Peyer's patch (tissue), 4 donors: ENCODE measurements at regions not wholly inside any gene's neighbourhood (a gene's known extent, or its start where the extent isn't known, plus 50 kb on each side); places are given as distances from the start of the nearest gene placed in this dataset.

Source experiments
- POLR2A ChIP-seq, 2 donors: fragments of 450-650 bp; IDR thresholded peaks; one replicate each; pipeline ENCODE4 v1.5.1; 2017; ENCODE audit warnings: antibody characterized with exemption in 2 of 2, mild to moderate bottlenecking in 2 of 2, moderate library complexity in 2 of 2
- TF ChIP-seq, protein P1 (sequence below), 6 experiments: fragments of 450-650 bp in 4 of 6; fragments of 200-600 bp in 2 of 6; sonication (generic) in 1 of 6; IDR thresholded peaks; one replicate each; pipeline ENCODE4 v1.5.1; 2017 to 2019; ENCODE audit warnings: antibody characterized with exemption in 6 of 6, mild to moderate bottlenecking in 3 of 6, moderate library complexity in 1 of 6

- TF ChIP-seq, protein P1, sequence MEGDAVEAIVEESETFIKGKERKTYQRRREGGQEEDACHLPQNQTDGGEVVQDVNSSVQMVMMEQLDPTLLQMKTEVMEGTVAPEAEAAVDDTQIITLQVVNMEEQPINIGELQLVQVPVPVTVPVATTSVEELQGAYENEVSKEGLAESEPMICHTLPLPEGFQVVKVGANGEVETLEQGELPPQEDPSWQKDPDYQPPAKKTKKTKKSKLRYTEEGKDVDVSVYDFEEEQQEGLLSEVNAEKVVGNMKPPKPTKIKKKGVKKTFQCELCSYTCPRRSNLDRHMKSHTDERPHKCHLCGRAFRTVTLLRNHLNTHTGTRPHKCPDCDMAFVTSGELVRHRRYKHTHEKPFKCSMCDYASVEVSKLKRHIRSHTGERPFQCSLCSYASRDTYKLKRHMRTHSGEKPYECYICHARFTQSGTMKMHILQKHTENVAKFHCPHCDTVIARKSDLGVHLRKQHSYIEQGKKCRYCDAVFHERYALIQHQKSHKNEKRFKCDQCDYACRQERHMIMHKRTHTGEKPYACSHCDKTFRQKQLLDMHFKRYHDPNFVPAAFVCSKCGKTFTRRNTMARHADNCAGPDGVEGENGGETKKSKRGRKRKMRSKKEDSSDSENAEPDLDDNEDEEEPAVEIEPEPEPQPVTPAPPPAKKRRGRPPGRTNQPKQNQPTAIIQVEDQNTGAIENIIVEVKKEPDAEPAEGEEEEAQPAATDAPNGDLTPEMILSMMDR (IDR thresholded peaks at IDR 0.05) = no peak
- TF ChIP-seq POLR2A (IDR thresholded peaks at IDR 0.05) = no peak
Observed at GRCh38 chr7:19834566-19834965, 61.1 kb upstream of the TMEM196 start.
